GM21390 (cell line): ENCODE measurements at regions not wholly inside any gene's neighbourhood (a gene's known extent, or its start where the extent isn't known, plus 50 kb on each side); places are given as distances from the start of the nearest gene placed in this dataset.
A peak's percentile ranks its signal among the peaks of the same experiment; 100 is the strongest.
"Not testable (repeated sequence)": the region's sequence is repeated elsewhere in the genome, so short reads cannot be mapped to it uniquely, and the experiment has no call there.

ENCODE experiments used
- ATAC-seq: cut with Tn5 transposase; IDR thresholded peaks from one replicate; pipeline ENCODE4 v1.9.1; 2021; ENCODE audit not compliant: unreplicated experiment

DNA sequence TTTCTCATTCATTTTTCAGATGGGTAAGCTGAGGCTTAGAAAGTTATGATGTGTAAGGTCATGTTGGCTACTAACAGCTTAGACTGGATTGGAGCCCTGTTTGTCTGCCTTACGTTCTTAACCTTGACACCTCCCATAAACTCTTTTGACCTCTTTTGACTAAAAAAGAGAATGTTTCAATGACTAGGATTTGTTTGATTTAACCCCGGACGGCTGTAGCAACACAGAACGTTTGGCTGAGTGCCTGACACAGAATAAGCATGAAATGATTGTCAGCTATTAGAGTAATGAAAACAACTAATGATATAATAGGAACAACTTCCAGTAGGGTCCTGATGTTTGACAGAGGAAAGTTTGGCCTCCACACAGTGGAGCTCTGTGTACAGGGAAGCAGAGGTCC is 83.3 kb upstream of the PDZD8 start:
- no peak for ATAC-seq

DNA sequence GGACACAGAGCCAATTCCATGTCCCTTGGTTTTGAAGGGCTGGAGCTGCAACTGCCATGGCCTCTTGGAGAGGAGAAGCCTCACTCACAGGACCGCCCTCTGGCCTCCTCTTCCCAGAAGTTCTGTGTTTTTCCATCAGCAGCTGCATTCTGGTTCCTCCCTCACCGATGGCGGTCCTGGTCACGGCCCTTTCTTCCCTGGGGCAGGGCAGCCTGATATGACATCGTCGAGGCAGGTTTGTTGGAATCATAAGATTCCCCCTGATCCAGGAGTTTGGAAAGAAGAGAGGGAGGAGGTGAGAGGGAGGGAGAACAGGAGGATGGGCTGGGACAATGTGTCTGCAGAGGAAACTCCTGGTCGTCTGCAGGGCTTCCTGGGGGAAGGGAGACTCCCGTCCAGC is 82.7 kb upstream of the PDZD8 start:
- no peak for ATAC-seq

DNA sequence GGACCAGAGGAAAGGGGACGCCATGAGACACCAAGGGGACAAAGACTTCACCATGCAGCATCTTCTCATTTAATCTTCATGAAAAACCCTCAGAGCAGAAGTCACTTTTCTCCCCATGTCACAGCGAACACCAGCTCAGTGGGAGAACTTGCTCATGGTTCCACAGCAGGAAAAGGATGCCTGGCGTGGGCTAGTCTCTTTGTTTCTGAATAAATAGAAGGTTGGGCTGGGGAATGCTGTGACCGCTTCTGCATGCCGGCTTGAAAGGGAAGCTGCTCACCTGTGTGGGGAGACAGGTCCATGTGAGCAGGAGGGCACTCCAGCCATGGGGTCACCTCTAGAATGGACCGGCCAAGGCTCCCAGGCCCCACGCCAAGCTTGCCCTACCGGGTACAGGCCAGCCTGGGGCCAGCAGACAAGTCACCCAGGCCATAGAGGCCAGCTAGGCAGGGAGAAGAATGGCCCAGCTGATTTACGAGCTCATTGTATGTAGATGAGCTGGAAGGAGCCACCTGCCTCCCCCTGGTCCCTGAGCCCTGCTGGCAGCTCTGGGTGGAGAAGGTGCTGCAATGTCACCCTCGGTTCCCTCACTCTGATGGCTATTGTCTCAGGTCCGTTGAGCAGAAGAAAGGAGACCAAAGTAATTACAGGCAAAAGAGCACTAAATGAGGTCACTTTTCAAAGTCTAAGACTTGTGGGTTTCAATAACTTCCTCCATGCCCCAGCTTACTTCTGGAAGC is 82.0 kb upstream of the PDZD8 start:
- no peak for ATAC-seq

DNA sequence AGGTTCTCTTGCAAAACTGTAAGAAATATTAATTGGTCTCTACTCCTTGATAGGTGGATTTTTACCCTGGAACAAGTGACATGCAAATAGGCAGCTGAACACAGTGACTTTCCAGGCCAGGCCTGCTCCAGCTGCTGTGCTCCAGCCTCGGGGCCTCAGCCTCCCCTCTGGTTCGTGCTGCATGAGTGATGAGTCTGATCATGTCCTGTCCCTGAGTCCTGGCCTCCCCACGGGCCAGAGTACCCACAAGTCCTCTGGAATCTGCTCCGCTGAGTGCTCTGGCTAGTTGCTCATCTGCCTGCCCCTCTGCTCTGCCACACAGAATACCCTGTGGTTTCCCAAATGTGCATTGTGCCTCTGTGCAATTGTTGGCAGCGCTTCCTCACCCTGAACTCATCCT is 80.1 kb upstream of the PDZD8 start:
- ATAC-seq = no peak

DNA sequence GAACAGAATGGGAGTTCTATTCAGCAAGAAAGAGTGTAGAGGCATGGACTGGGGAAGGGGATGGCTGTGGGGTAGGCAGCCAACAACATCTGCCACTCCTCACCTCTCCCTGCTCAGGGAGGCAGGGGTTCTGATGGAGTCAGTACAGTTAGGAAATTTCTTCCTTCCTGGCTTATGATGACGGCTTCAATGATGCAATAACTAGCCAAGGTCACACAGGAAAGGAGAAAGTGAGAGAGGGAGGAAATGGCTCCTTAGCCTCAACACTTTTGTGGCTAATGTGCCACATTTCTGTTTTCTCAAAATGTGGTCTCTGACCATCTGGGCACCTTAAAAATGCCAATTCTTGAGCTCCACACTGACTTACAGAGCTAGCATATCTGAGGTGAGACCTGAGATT is 79.3 kb upstream of the PDZD8 start:
- ATAC-seq = no peak

DNA sequence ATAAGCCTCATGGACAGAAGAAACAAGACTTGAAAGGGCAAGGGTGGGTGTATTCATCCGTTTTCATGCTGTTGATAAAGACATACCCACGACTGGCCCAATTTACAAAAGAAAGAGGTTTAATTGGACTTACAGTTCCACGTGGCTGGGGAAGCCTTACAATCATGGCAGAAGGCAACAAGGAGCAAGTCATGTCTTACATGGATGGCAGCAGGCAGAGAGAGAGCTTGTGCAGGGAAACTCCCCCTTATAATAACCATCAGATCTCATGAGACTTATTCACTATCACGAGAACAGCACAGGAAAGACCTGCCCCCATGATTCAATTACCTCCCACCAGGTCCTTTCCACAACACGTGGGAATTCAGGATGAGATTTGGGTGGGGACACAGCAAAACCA is 78.2 kb upstream of the PDZD8 start:
- ATAC-seq = not testable (repeated sequence)

DNA sequence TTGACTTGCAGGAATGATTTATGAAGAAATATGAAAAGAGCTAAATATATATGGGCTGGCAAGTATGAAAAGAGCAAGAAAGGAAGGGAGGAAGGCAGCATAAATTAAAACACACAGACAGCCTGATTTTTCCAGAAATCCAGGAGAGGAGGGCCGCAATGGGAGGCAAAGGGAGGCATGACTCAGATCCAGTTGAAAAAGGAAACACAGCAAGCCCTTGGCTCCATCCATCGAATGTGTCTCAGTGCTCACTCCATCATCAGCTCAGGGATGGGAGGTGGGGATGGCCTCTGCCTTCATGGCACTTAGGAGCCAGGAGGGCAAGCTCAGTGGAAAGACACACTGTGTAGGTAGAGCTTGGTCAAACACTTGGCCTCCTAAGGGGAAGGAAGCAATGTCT is 75.7 kb upstream of the PDZD8 start:
- no peak for ATAC-seq

DNA sequence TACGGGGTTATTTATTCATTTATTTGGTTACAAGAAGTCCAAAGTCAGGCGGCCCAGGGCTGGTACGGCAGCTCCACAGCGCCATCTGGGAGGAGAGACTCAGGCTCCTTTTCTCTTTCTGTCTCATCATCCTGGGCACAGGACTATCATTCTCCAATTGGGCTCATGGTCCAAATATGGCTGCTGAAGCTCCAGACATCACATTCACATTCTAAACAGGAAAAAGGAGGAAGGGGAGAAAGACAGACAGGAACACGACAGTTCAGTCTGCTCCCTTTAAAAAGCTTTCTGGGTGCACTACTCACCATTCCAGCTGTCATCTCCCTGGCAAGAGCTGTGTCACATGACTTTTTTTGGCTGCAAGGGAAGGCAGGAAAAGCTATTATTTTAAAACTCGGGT is 74.4 kb upstream of the PDZD8 start:
- no peak for ATAC-seq

DNA sequence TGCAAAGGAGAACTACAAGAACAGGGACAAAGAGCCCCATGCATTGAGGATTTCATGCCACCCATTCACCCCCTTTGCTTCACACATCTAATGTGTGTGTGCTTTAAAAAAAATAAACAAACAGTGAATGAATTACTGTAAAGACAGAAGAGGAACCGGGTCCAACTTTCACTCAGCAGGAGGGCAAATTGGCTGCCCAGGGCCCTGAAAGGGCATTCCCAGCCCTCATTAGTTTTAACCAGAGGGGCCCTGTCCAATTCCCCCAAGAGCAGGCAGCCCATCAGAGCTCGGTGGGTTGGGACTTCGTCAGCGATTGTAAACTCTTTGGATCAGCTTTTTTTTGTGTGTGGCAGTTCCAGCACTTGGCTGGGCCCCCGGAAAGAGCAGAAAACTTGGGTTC is 73.6 kb upstream of the PDZD8 start:
- ATAC-seq = no peak

DNA sequence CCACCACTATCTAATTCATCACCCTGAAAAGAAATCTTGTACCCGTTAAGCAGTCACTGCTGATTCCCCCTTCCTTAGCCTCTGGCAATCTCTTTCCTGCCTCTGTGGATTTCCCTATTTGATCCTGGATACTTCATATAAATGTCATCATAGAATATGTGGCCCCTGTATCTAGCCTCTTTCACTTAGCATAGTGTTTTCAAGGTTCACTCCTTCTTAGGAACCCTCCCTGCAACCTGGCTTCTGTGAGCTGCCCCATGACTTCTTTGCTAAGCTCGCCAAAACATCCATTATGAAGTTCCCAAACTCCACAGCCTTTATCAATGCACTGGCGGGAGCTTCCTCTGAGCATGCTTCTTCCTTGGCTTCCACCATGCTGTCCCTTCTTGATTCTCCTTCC is 70.8 kb upstream of the PDZD8 start:
- no peak for ATAC-seq

DNA sequence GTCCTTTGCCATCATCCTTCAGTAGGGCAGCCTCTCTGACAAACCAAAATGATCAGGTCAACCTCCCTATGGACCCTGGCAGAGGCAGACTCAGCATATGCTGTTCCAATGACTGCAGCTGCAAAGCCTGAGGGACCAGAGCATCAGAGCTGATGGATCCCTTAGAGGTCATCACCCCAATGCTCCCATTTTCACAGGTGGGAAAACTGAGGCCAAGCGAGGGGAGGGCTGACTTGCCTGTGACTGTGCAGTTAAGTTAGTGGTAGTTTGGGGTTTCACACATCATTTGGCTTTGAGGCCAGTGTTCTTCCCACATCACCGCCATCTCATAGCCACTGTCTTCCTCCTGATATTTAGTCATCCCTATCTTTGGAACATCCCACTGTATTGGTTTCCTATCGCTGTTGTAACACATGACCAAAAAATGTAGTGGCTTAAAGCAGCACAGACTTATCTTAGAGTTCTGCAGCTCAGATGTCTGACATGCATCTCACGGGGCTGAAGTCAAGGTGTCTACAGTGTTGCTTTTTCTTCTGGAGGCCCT is 69.3 kb upstream of the PDZD8 start:
- no peak for ATAC-seq

DNA sequence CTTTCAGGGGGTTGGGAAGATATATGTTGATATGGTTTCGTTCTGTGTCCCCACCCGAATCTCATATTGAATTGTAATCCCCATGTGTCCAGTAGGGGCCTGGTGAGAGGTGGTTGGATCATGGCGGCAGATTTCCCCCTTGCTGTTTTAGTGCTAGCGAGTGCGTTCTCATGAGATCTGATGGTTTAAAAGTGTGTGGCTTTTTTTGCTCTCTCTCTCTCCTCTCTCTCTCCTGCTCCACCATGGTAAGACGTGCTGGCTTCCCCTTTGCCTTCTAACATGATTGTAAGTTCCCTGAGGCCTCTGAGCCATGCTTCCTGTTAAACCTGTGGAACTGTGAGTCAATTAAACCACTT is 68.4 kb upstream of the PDZD8 start:
- ATAC-seq = no peak

DNA sequence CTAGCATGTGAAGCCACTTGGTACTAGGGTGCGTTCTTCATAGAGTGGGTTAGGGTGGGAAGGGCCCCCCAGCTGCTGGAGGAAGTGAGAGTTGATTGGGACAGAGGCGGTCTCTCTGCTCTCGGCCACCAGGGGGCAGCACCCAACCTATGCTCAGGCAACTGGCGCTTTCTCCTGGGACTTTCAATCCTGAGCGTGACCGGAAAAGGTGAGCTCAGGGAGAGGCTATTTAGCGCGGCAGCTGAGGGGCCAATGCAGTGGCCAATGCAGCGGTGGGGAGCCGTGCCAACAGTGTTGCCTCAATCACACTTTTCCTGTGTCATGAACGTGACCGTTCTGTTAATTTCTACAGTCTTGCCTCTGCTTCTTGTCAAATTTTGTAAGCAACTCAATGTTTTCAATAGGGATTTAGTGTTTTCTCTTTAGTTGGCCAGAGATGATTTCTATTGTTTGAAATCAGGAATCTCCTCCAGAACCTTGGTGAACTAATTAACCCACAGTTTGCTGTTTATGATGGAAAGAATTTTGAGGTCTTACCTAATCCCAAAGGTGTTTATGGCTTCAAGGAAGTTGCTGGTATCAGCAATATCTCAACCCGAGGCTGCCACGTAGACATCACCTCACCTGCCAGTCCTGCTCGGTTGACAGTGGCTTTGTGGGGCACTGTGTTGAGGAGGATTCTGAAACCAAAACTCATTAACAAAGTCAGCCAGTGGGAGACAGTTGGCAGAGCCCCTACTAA is 67.9 kb upstream of the PDZD8 start:
- ATAC-seq = peak; percentile 74

DNA sequence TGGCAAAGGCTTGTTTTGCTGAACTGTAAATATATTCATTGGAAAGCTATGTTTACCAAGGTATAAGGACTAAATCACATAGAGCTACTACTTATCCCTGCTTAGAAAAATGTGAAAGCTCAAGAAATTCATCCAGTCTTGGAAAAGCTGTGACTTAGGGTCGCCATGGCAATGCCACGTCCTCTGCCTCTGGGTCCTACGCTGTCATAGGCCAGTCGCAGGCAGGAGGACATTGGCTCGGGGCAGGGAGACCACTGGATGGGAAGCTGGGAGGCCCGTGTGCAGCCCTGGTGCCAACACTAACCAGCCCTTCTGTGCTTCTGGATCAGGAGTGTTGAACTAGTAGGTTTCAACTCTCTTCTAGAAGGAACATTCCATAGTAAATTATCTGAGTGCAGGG is 67.3 kb upstream of the PDZD8 start:
- peak; percentile 28 for ATAC-seq

DNA sequence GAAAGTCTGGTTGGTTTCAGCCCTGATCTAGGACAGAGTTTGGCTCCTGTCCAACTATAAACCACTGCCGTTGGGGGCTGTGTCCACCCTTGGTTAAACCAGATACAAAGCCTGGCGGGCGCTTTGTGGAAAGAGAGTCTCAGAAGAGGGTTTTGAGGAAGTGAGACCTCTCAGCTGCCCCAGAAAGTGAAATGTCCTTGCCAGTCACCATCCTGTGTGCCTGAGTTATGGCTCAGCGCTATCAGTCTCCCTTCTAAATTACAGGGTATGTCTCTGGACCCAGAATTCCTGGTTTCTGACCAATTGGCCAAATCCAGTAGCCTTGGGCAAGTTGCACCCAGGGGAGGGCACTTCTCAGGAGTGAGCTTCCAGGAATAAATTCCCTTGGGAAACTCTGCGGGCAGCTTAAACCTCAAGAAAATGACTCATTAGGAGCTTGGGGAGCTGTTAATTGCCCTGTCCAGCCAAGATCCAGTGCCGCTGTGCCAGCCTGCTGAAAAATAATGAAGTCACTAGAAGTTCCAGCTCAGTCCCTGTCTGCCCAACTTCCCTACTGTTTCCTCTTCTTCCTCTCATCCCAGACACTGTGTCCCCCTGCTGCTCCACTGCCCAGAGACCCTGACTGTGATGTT is 66.7 kb upstream of the PDZD8 start:
- ATAC-seq = no peak

DNA sequence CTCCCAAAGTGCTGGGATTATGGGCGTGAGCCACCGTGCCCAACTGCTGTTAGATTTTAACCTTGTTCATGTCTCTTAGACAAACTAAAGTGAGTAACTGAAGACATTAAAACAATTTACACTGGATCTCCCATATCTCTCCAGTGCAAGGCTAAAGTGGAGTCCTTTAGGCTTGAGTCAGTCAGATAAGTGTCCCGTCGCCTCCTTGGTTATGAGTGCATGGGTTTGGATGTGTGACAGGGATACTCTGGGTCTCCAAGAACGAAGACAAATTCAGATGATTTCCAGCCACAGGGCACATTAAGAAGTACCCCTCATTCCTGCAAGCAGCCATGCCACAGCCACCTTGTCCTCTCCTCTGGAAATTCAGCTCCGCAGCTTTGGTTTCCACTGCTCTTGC is 66.1 kb upstream of the PDZD8 start:
- ATAC-seq = no peak

DNA sequence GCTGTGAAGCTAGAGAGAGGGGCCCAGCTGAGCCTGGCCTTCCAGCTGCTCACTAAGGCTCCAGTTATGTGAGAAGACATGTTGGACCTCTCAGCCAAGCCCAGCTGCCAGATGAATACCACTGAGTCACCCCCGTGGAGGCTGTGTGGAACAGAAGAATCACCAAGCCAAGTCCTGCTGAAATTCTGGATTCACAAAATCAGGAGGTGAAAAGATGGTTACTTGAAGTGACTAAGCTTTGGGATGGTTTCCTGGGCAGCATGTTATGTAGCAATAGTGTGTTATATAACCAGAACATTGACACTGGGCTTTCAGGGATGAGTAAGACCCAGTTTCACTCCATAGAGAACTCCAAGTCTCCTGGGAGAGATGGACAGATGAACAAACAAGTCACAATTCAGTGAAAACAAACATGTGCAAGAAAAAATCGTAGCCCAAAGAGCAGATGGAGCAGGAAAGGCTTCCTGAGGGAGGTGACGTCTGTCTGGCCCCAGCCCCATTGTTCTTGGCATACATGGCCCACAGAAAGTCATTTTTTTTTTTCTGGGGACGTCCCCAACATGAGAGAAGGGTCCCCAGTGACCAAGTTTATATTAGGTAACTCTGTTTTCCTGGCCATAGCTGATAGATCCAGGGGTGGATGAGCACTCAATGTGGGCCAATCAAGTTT is 64.1 kb upstream of the PDZD8 start:
- ATAC-seq = no peak

DNA sequence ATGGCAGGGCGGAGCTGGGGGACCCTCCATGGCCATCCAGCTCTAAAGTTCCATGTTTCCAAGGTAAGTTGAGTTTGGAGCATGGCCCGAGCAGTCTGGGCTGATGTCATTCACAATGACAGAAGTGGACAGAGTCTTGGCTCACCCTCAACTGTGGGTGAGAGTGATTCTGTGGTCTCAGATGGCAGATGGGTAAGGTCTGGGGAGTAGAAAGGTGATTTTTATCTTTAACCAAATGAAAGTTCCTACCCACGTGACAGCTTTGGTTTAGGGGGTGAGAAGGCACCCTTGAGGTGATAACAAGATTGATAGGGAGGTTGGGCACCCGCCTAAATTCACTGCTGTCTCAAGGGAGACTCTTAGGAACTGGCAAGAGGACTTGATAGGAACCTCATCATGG is 57.6 kb upstream of the PDZD8 start:
- ATAC-seq = no peak

DNA sequence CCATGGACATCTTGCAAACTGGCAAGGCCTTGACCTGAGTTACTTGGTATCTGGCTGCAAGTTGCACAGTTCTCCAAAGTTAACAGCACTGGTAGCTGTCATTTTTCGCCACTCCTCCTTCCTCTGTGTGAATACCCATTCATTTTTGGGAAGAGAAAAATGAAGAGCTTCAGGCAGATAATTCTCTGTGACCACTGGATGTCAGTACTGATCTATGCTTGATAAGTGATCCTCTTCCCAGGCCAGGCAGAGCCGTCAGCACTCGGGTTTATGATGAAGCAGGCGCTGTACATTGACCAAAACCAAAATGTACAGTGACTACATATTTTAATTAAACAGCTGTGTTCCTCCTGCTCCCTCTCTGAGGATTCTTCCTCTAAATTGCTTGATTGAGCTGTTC is 55.9 kb upstream of the PDZD8 start:
- ATAC-seq = no peak

DNA sequence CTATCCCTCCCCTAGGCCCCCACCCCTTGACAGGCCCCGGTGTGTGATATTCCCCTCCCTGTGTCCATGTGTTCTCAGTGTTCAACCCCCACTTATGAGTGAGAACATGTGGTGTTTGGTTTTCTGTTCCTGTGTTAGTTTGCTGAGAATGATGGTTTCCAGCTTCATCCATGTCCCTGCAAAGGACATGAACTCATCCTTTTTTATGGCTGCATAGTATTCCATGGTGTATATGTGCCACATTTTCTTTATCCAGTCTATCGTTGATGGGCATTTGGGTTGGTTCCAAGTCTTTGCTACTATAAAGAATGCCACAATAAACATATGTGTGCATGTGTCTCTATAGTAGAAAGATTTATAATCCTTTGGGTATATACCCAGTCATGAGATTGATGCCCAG is 55.3 kb upstream of the PDZD8 start:
- not testable (repeated sequence) for ATAC-seq

DNA sequence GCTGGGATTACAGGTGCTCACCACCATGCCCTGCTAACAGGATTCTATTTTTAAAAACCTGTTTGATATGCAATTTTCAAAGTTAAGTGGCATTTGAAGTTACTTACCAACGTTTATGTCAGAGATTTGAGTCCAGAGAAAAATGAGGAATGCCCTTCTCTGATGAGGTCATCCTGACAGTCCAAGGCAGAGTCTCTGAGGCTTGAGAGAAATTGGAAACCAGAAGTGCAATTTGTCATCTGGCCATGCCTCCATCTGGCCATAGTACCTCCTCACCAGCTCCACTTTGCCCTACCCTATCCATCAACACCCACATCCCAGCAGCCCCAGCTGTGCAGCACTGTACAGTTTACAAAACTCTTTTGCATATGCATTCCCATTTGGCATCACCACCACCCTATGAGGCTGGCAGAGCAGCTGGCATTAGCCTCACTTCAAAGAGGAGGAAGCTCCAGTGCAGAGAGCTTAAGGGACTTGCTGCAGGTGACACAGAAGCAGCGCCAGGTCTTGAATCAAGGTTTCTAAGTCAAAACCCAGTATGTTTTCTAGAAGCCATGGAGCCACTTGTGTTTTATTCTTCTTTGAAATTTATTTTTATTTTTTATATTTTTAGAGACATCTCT is 54.5 kb upstream of the PDZD8 start:
- no peak for ATAC-seq
